ENCODE measurements at regions not wholly inside any gene's neighbourhood (a gene's known extent, or its start where the extent isn't known, plus 50 kb on each side); places are given as distances from the start of the nearest gene placed in this dataset.

- DNase-seq: no peak
These were observed 895.1 kb downstream of the PCDH18 start for GRCh38 chr4:136637071-136637777.

- no peak for DNase-seq
These were observed 896.1 kb downstream of the PCDH18 start for GRCh38 chr4:136636155-136636554.

GRCh38 chr4:136634121-136634520 is 898.2 kb downstream of the PCDH18 start:
- no peak for DNase-seq

- no peak for DNase-seq
These were observed 932.4 kb downstream of the PCDH18 start for GRCh38 chr4:136599890-136600289.

GRCh38 chr4:136590440-136590839 is 941.9 kb downstream of the PCDH18 start:
- DNase-seq: no peak

GRCh38 chr4:136583567-136583966 is 948.7 kb downstream of the PCDH18 start:
- DNase-seq: no peak

- DNase-seq: no peak
These were observed 951.2 kb downstream of the PCDH18 start for GRCh38 chr4:136581119-136581518.

GRCh38 chr4:136575146-136575545 is 957.1 kb downstream of the PCDH18 start:
- DNase-seq: no peak

- no peak for DNase-seq
These were observed 958.8 kb downstream of the PCDH18 start for GRCh38 chr4:136573460-136573859.

GRCh38 chr4:136571315-136571714 is 961.0 kb downstream of the PCDH18 start:
- no peak for DNase-seq

- no peak for DNase-seq
These were observed 969.5 kb downstream of the PCDH18 start for GRCh38 chr4:136562834-136563233.

GRCh38 chr4:136558940-136559494 is 973.3 kb downstream of the PCDH18 start:
- DNase-seq: no peak

GRCh38 chr4:136557396-136557795 is 974.9 kb downstream of the PCDH18 start:
- no peak for DNase-seq

- no peak for DNase-seq
These were observed 978.3 kb downstream of the PCDH18 start for GRCh38 chr4:136554033-136554432.

- no peak for DNase-seq
These were observed 980.5 kb downstream of the PCDH18 start for GRCh38 chr4:136551753-136552152.

GRCh38 chr4:136540747-136541146 is 991.5 kb downstream of the PCDH18 start:
- no peak for DNase-seq

GRCh38 chr4:136528131-136528530 is 1004.2 kb downstream of the PCDH18 start:
- DNase-seq: no peak

GRCh38 chr4:136526517-136526916 is 1005.8 kb downstream of the PCDH18 start:
- DNase-seq: no peak

GRCh38 chr4:136524039-136524438 is 1008.3 kb downstream of the PCDH18 start:
- no peak for DNase-seq

- DNase-seq: no peak
These were observed 1015.9 kb downstream of the PCDH18 start for GRCh38 chr4:136516371-136516770.

GRCh38 chr4:136505020-136505419 is 1027.3 kb downstream of the PCDH18 start:
- DNase-seq: no peak

GRCh38 chr4:136495851-136496250 is 1036.4 kb downstream of the PCDH18 start:
- no peak for DNase-seq

- no peak for DNase-seq
These were observed 1037.2 kb downstream of the PCDH18 start for GRCh38 chr4:136495076-136495475.

GRCh38 chr4:136489101-136489500 is 1043.2 kb downstream of the PCDH18 start:
- DNase-seq: no peak

- DNase-seq: no peak
These were observed 1047.3 kb downstream of the PCDH18 start for GRCh38 chr4:136484996-136485395.

Data from right forelimb (tissue), 1 donor.